ENCODE measurements at regions not wholly inside any gene's neighbourhood (a gene's known extent, or its start where the extent isn't known, plus 50 kb on each side); places are given as distances from the start of the nearest gene placed in this dataset.

GRCh38 chr9:28319981-28320380, 746.7 kb upstream of the C9orf72 start:
- DNase-seq = no peak
- in situ Hi-C loops (cut with MboI; ENCODE audit: low pct_unique_long_range_greater_than_20kb, low sequenced_read_pairs) = no loop called here

- in situ Hi-C loops (cut with MboI; ENCODE audit: low pct_unique_long_range_greater_than_20kb, low sequenced_read_pairs) = no loop called here
These were observed 747.3 kb upstream of the C9orf72 start for GRCh38 chr9:28320616-28321015.

DNA sequence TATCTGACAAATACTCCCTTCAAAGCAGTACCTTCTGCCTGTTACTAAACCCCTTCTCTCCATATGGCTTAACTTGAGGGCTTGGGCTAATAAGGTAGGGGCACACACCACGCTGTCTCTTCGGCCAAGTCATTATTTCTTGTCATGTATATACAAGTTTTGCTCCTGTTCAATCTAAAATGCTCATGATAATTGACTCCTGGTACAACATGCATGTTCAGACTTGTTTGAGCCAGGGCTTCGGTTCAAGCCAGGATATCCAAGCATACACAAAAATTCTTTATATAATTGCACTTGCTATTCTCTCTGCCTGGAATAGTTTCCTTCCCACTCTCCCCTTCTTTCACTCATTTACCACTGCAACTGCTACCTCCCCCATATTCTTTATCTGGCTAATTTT, 756.0 kb upstream of the C9orf72 start:
- in situ Hi-C loops (cut with MboI; ENCODE audit: low pct_unique_long_range_greater_than_20kb, low sequenced_read_pairs) = no loop called here
- no peak for DNase-seq

More at GRCh38 chr9:28320616-28321015, 747.3 kb upstream of the C9orf72 start:
- DNase-seq = no peak

DNA sequence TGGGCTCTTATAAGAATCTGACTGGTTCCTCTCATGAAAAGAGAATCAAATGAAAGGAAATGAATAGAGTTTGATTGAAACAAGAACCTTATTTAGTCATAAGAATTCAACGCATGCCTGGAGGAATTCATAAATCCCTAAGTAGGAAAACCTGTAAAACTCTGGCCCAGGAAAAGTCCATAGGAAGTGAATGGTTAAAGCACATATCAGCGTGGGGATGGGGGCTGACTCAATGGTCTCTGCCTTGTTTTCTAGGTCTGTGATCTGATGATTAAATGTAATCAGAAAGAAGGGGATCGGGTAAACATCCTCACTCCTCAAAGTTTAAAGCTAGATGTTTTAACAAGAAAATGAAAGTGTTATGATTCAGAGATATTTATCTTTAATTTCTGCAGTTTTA, 759.4 kb upstream of the C9orf72 start:
- DNase-seq = no peak
- in situ Hi-C loops (cut with MboI; ENCODE audit: low pct_unique_long_range_greater_than_20kb, low sequenced_read_pairs) = no loop called here

DNA sequence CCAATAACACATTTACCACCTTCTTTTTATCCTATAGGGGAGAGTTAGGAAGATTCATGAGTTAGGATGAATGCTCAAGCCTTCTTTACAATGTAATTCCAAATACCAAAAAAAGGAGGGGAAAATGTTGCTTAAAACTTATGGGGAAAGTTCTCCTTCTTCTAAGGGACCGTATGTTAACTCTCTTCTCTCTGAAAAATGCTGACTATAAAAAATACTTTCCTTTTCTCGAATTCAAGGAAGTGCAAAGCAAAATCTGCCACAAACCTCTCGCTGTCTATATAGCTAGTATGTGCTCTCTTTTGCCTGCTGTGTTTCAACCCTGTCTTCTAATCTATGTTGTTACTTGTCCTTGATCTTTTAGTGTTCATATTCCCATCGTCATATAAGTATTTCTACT, 768.6 kb upstream of the C9orf72 start:
- DNase-seq = no peak
- in situ Hi-C loops (cut with MboI; ENCODE audit: low pct_unique_long_range_greater_than_20kb, low sequenced_read_pairs) = no loop called here

- DNase-seq = no peak
- in situ Hi-C loops (cut with MboI; ENCODE audit: low pct_unique_long_range_greater_than_20kb, low sequenced_read_pairs) = no loop called here
These were observed 769.6 kb upstream of the C9orf72 start for GRCh38 chr9:28342815-28343338.

GRCh38 chr9:28363151-28363562, 789.9 kb upstream of the C9orf72 start:
- no peak for DNase-seq
- in situ Hi-C loops (cut with MboI; ENCODE audit: low pct_unique_long_range_greater_than_20kb, low sequenced_read_pairs) = no loop called here

DNA sequence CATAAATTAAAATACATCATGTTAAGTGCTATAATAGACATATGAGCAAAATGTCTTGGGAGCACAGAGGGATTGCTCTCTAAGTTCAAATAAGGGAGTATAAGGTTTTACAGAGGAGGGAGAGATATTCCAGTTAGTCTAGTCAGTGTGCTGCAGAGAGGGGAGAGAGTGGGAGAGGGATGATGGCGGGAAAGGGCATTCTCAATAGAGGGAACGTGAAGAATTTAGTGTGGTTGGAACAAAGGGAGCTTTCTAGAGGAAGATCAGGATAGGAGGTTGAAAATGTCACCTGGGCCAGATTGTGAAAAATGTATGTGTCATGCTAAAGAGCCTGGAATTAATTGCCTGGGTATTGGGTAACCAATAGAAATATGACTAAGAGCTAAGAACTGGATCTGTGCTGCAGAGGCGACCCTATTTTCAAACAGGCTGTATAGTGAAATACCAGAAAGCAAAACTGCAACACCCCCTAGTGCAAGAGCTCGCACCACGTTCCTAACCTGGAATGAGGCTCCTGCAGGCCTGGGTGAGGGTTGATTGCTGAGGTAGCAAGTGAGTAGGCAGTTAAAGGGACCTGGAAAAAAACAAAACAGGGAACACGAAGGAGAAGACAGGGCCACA, 791.8 kb upstream of the C9orf72 start:
- DNase-seq = no peak
- in situ Hi-C loops (cut with MboI; ENCODE audit: low pct_unique_long_range_greater_than_20kb, low sequenced_read_pairs) = no loop called here

DNA sequence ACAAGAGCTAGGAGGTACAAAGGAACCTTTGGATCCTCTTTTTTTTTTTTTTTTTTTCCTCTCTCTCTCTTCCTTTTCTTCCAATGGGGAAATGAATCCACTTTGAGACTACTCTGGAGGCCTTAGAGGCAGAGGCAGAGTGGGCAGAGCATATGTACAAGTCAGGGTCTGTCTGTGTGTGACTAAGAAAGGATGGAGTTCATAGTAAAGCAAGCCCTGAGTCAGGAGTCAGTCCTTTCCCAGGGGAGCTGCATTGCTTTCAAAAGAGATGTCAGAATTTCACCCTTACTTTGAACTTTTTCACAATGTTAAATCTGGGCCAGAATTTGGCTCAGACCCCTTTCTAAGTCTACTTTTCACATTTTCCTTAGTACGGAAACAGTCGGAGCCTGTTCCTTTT, 792.4 kb upstream of the C9orf72 start:
- no peak for DNase-seq
- in situ Hi-C loops (cut with MboI; ENCODE audit: low pct_unique_long_range_greater_than_20kb, low sequenced_read_pairs) = no loop called here

DNA sequence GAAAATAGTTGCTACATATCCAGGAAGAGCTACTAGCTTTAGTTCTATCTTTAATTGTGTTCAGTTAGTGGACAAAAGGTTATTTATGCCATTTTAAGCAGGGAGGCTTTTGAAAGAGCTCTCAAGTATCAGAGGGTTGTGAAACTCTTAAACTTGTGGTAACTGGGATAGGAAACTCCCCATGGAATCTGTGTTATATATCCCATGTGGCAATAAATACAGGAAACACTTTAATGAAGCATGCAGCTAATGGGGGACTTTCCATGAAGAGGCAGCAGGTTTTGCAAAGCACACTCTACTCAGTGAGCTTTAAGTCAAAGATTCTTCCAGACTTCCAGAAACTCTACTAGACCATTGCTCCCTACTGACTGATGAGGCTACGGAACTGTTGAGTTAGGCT, 805.0 kb upstream of the C9orf72 start:
- in situ Hi-C loops (cut with MboI; ENCODE audit: low pct_unique_long_range_greater_than_20kb, low sequenced_read_pairs) = no loop called here
- DNase-seq = no peak

GRCh38 chr9:28379082-28379481, 805.8 kb upstream of the C9orf72 start:
- in situ Hi-C loops (cut with MboI; ENCODE audit: low pct_unique_long_range_greater_than_20kb, low sequenced_read_pairs) = no loop called here
- DNase-seq = no peak

GRCh38 chr9:28389411-28389810, 816.1 kb upstream of the C9orf72 start:
- in situ Hi-C loops (cut with MboI; ENCODE audit: low pct_unique_long_range_greater_than_20kb, low sequenced_read_pairs) = no loop called here

GRCh38 chr9:28394774-28395173, 821.5 kb upstream of the C9orf72 start:
- no peak for DNase-seq
- in situ Hi-C loops (cut with MboI; ENCODE audit: low pct_unique_long_range_greater_than_20kb, low sequenced_read_pairs) = no loop called here

More at GRCh38 chr9:28389411-28389810, 816.1 kb upstream of the C9orf72 start:
- DNase-seq = no peak

- no peak for DNase-seq
- in situ Hi-C loops (cut with MboI; ENCODE audit: low pct_unique_long_range_greater_than_20kb, low sequenced_read_pairs) = no loop called here
These were observed 822.8 kb upstream of the C9orf72 start for GRCh38 chr9:28396058-28396457.

- in situ Hi-C loops (cut with MboI; ENCODE audit: low pct_unique_long_range_greater_than_20kb, low sequenced_read_pairs) = no loop called here
- no peak for DNase-seq
These were observed 834.1 kb upstream of the C9orf72 start for GRCh38 chr9:28407351-28407750.

GRCh38 chr9:28409919-28410318, 836.6 kb upstream of the C9orf72 start:
- in situ Hi-C loops (cut with MboI; ENCODE audit: low pct_unique_long_range_greater_than_20kb, low sequenced_read_pairs) = no loop called here
- no peak for DNase-seq

DNA sequence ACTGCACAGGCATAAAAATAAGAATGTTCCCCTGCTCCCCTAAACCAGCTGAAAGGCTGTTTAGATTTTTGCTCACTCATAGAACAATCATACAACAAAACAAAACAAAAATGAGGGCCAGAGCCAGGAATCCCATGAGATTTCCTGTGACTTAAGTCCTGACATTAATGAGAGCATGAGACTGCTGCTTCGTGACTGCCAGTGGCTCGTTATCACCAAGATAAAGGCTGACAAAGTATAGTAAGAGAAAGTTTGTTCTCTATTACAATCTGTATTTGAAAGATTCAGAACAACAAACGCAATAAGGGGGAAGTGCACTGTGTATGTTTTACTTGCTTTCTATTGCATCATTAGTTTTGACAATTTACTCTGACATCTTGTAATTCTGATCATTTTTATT, 837.1 kb upstream of the C9orf72 start:
- DNase-seq = no peak
- in situ Hi-C loops (cut with MboI; ENCODE audit: low pct_unique_long_range_greater_than_20kb, low sequenced_read_pairs) = no loop called here

DNA sequence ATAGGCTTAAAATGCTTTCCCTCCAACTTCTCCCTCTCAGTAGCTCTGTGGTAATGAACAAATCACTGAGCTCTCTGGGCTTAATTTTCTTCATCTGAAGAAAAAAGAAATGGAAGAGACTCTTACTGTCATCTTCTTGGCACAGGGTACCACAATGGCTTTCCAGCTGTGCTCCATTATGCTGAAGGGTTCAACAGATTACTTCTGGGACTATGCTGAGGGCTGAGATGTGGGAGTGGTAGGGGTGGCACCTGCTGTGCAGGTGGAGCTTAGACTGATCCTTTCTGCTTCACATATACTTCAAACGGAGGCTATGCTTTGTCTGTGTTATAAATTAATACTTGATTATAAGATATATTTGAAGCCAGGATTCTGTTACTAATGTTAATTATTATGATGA, 840.2 kb upstream of the C9orf72 start:
- in situ Hi-C loops (cut with MboI; ENCODE audit: low pct_unique_long_range_greater_than_20kb, low sequenced_read_pairs) = no loop called here
- DNase-seq = no peak

DNA sequence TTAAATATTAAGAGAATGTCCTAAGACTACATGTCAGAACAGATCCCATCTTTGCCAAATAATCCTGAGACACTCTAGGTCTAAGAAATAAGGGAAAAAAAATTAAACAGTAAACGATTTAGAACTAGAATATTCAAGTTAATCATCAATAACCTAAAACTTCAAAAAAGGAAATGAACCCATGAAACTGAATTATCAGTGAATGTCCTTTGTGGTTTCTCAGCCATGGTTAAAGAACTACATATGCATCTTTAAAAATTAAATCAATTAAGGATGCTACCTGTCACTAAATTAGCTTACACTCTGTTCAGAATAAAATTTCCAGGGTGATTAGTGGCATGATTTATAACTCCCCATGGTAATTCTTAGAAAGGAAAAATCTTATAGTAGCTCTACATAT, 850.0 kb upstream of the C9orf72 start:
- DNase-seq = no peak
- in situ Hi-C loops (cut with MboI; ENCODE audit: low pct_unique_long_range_greater_than_20kb, low sequenced_read_pairs) = no loop called here

- no peak for DNase-seq
- in situ Hi-C loops (cut with MboI; ENCODE audit: low pct_unique_long_range_greater_than_20kb, low sequenced_read_pairs) = no loop called here
These were observed 862.2 kb upstream of the C9orf72 start for GRCh38 chr9:28435456-28435855.

GRCh38 chr9:28439688-28440087, 866.4 kb upstream of the C9orf72 start:
- no peak for DNase-seq

More at GRCh38 chr9:28439688-28440087, 866.4 kb upstream of the C9orf72 start:
- in situ Hi-C loops (cut with MboI; ENCODE audit: low pct_unique_long_range_greater_than_20kb, low sequenced_read_pairs) = no loop called here
